IMR-90 (cell line): ENCODE measurements at regions not wholly inside any gene's neighbourhood (a gene's known extent, or its start where the extent isn't known, plus 50 kb on each side); places are given as distances from the start of the nearest gene placed in this dataset.

Experiments used
- ATAC-seq: fragments of 200-7000 bp; cut with Tn5 transposase; 2 replicates; pipeline ENCODE4 v1.9.1; 2020; ENCODE audit warnings: low read depth, mild to moderate bottlenecking, moderate library complexity
- BruUV-seq: library from RNA; stranded (reverse); fragments of 400-500 nt; replicated peaks from 2 replicates; lab custom pipeline; 2021; lab: Mats Ljungman, UMichigan
- CTCF ChIA-PET: fragments of 300-600 bp; formaldehyde crosslinking; extraction: SDS; loops from one replicate; lab custom pipeline; 2021; ENCODE audit warnings: antibody characterized with exemption; lab: Yijun Ruan, JAX
- POLR2A ChIA-PET: fragments of 300-600 bp; sonication (Branson Sonifier 250); formaldehyde crosslinking; loops from one replicate; lab custom pipeline; 2022; ENCODE audit warnings: antibody characterized with exemption; ENCODE audit not compliant: unreplicated experiment; lab: Charles Lee
- DNase-seq: peaks from one replicate; pipeline ENCODE4 v3.0.0; 2013
- H2AFZ ChIP-seq: replicated peaks from 2 replicates; pipeline ENCODE3; 2013; ENCODE audit warnings: low read length, mild to moderate bottlenecking; ENCODE audit not compliant: poor library complexity
- H2AK5ac ChIP-seq: 2 replicates; pipeline ENCODE4 v1.6.1; 2013; ENCODE audit warnings: low read depth, low read length, inconsistent platforms
- H2AK9ac ChIP-seq: replicated peaks from 2 replicates; pipeline ENCODE3; 2013; ENCODE audit warnings: mild to moderate bottlenecking, low read depth, low read length, moderate library complexity; ENCODE audit not compliant: poor library complexity
- H2BK120ac ChIP-seq: 2 replicates; pipeline ENCODE4 v1.6.1; 2013; ENCODE audit warnings: low read depth, low read length, inconsistent platforms
- H2BK15ac ChIP-seq: 3 replicates; pipeline ENCODE4 v1.6.1; 2013; ENCODE audit warnings: low read depth, low read length, inconsistent platforms
- H2BK20ac ChIP-seq: 2 replicates; pipeline ENCODE4 v1.6.1; 2013; ENCODE audit warnings: low read depth, mild to moderate bottlenecking, inconsistent platforms, low read length, moderate library complexity
- H2BK5ac ChIP-seq: 2 replicates; pipeline ENCODE4 v1.6.1; 2013; ENCODE audit warnings: mild to moderate bottlenecking, low read depth, low read length, inconsistent platforms; ENCODE audit not compliant: poor library complexity, severe bottlenecking
- H3K14ac ChIP-seq: replicated peaks from 2 replicates; pipeline ENCODE4 v1.6.1; 2013; ENCODE audit warnings: low read depth, low read length, inconsistent platforms
- H3K18ac ChIP-seq: 2 replicates; pipeline ENCODE4 v1.6.1; 2013; ENCODE audit warnings: low read depth, low read length, control low read depth
- H3K23ac ChIP-seq: 2 replicates; pipeline ENCODE4 v1.6.1; 2013; ENCODE audit warnings: low read depth, low read length, inconsistent platforms
- H3K27ac ChIP-seq: 2 replicates; pipeline ENCODE4 v1.5.1; 2013; ENCODE audit warnings: mild to moderate bottlenecking, control low read depth, low read length; ENCODE audit not compliant: insufficient read depth
- H3K27me3 ChIP-seq: 2 replicates; pipeline ENCODE4 v1.6.1; 2013; ENCODE audit warnings: low read length; ENCODE audit not compliant: control insufficient read depth, insufficient read depth
- H3K36me3 ChIP-seq: 2 replicates; pipeline ENCODE4 v1.6.1; 2013; ENCODE audit warnings: low read length, mixed read lengths; ENCODE audit not compliant: control insufficient read depth, insufficient read depth
- H3K4ac ChIP-seq: 2 replicates; pipeline ENCODE4 v1.6.1; 2013; ENCODE audit warnings: low read depth, low read length, inconsistent platforms
- H3K4me1 ChIP-seq: 2 replicates; pipeline ENCODE4 v1.6.1; 2013; ENCODE audit warnings: low read length, mixed read lengths; ENCODE audit not compliant: control insufficient read depth, insufficient read depth
- H3K4me2 ChIP-seq: 2 replicates; pipeline ENCODE4 v1.6.1; 2013; ENCODE audit warnings: low read depth, mild to moderate bottlenecking, control low read depth, low read length, moderate library complexity
- H3K4me3 ChIP-seq: 2 replicates; pipeline ENCODE4 v1.5.1; 2013; ENCODE audit warnings: low read depth, mild to moderate bottlenecking, control low read depth, low read length, moderate library complexity; ENCODE audit not compliant: insufficient read depth
- H3K56ac ChIP-seq: 2 replicates; pipeline ENCODE4 v1.6.1; 2013; ENCODE audit warnings: low read length, inconsistent platforms; ENCODE audit not compliant: insufficient read depth; ENCODE audit errors: extremely low read depth
- H3K79me1 ChIP-seq, 2 experiments: 2 replicates each; pipeline ENCODE4 v1.6.1; 2013; ENCODE audit warnings: low read length in 2 of 2, inconsistent platforms in 1 of 2, low read depth in 1 of 2
- H3K9ac ChIP-seq: 2 replicates; pipeline ENCODE4 v1.6.1; 2013; ENCODE audit warnings: low read depth, low read length, control low read depth
- H3K9me1 ChIP-seq: 2 replicates; pipeline ENCODE4 v1.6.1; 2013; ENCODE audit warnings: low read length, inconsistent platforms; ENCODE audit not compliant: insufficient read depth
- H3K9me3 ChIP-seq: 2 replicates; pipeline ENCODE4 v1.6.1; 2013; ENCODE audit warnings: low read length; ENCODE audit not compliant: control insufficient read depth, insufficient read depth
- H4K20me1 ChIP-seq: 2 replicates; pipeline ENCODE4 v1.6.1; 2013; ENCODE audit warnings: low read length, inconsistent platforms; ENCODE audit not compliant: insufficient read depth
- H4K5ac ChIP-seq: 2 replicates; pipeline ENCODE4 v1.6.1; 2013; ENCODE audit warnings: mild to moderate bottlenecking, low read depth, low read length, control low read depth
- H4K8ac ChIP-seq, 2 experiments: 2 replicates each; pipeline ENCODE4 v1.6.1; 2013; ENCODE audit warnings: low read depth in 2 of 2, low read length in 2 of 2, control low read depth in 1 of 2, inconsistent platforms in 1 of 2
- H4K91ac ChIP-seq: 2 replicates; pipeline ENCODE4 v1.6.1; 2013; ENCODE audit warnings: low read depth, low read length, inconsistent platforms; ENCODE audit not compliant: insufficient read depth
- BHLHE40 ChIP-seq: fragments of 150-350 bp; IDR thresholded peaks from 2 replicates; pipeline ENCODE4 v1.6.1; 2016; ENCODE audit warnings: mild to moderate bottlenecking, low read depth, low read length
- CEBPB ChIP-seq: IDR thresholded peaks from 2 replicates; pipeline ENCODE4 v1.6.1; 2012; ENCODE audit warnings: low read depth, low read length, improper control_type of control experiment
- CHD1 ChIP-seq: IDR thresholded peaks from 2 replicates; pipeline ENCODE4 v1.6.1; 2012; ENCODE audit warnings: low read depth, low read length, improper control_type of control experiment
- FOS ChIP-seq: fragments of 150-350 bp; IDR thresholded peaks from 2 replicates; pipeline ENCODE4 v1.6.1; 2016; ENCODE audit warnings: low read depth, low read length
- MXI1 ChIP-seq: IDR thresholded peaks from 2 replicates; pipeline ENCODE4 v1.6.1; 2012; ENCODE audit warnings: low read depth, mild to moderate bottlenecking, low read length, moderate library complexity, borderline replicate concordance
- POLR2A ChIP-seq: IDR thresholded peaks from 2 replicates; pipeline ENCODE4 v1.6.1; 2012; ENCODE audit warnings: mild to moderate bottlenecking, low read depth, low read length
- RFX5 ChIP-seq: IDR thresholded peaks from 2 replicates; pipeline ENCODE4 v1.8.0; 2012; ENCODE audit warnings: low read depth, mild to moderate bottlenecking, low read length, moderate library complexity
- USF2 ChIP-seq: fragments of 150-350 bp; IDR thresholded peaks from 2 replicates; pipeline ENCODE4 v1.6.1; 2017; ENCODE audit warnings: mild to moderate bottlenecking, antibody characterized with exemption, low read length, low read depth
- WGBS, 2 experiments: methylation state at CpG; one replicate each; pipeline versions ENCODE4 v1.1.5 to v1.1.7; 2013; ENCODE audit warnings: missing lambda C conversion rate in 2 of 2; ENCODE audit not compliant: insufficient read length in 1 of 2; ENCODE audit errors: extremely low coverage in 2 of 2; 5-methylcytosine and 5-hydroxymethylcytosine counted together
- dilution Hi-C: fragments of 300-500 bp; cut with HindIII; formaldehyde crosslinking; loops from one replicate; pipeline ENCODE4 v1.14.3; 2018; ENCODE audit warnings: low sequenced_read_pairs; ENCODE audit not compliant: unreplicated experiment
- in situ Hi-C: fragments of 300-500 bp; cut with MboI; formaldehyde crosslinking; loops from 3 replicates; pipeline ENCODE4 v1.14.3; 2019; ENCODE audit warnings: low sequenced_read_pairs, inconsistent platforms, mixed read lengths
- intact Hi-C: fragments of 100-400 bp; cut with micrococcal nuclease; formaldehyde crosslinking; loops from 2 replicates; pipeline ENCODE4 v1.10.0; 2022

DNA sequence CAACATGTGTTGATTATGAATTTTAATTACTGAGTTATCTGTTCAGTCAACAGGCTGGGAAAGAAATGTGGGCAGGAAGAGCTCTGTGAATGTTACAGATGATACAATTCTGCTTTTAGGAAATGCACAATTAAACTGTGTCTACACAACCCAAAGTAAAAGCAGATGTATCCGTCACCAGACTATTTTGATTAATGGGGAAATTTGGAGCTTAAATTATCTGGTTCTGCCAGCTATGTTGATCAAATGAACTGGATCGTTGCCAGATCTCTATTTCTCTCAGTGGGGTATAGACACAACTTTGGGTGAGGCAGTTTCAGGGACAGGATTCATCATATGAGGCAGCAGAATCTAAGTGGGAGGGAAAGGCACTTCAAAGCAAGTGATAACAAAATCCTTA lies 136.5 kb downstream of the NEUROD6 start:
- ATAC-seq (no peak), DNase-seq (no peak)
- no peaks in the 10 kb centered on the region for H3K4me1 ChIP-seq
- H2BK5ac ChIP-seq = no peak overlapping the region
- ChIA-PET POLR2A (no interaction called here), CTCF (interaction anchor here (1.4 kb wide), 1 partner anchor 11 kb away, joined by 4 read pairs; no protein-coding TSS in a partner anchor)
- no peak overlapping the region for H3K56ac ChIP-seq
- BruUV-seq = no TSS peak
- H2BK20ac ChIP-seq = no peak overlapping the region
- no peak overlapping the region for H2AFZ ChIP-seq
- H3K18ac ChIP-seq = no peak overlapping the region
- H2AK9ac ChIP-seq = no peak overlapping the region
- no peak overlapping the region for H3K9ac ChIP-seq
- dilution Hi-C loops = no loop called here
- no peak overlapping the region for H4K91ac ChIP-seq
- in situ Hi-C loops = no loop called here
- H2BK120ac ChIP-seq = no peak overlapping the region
- TF ChIP-seq RFX5 (no peak), USF2 (no peak), POLR2A (no peak), CHD1 (no peak), BHLHE40 (no peak), CEBPB (no peak), MXI1 (no peak), FOS (no peak)
- no peak overlapping the region for H4K8ac ChIP-seq
- no peak overlapping the region for H3K14ac ChIP-seq
- no peak overlapping the region for H4K5ac ChIP-seq
- WGBS, 2 experiments = 0% methylated on average over 1 of the region's 2 CpGs; no CpG with 5 or more reads in 1 of the 2 experiments
- no peak overlapping the region for H3K4me2 ChIP-seq
- intact Hi-C loops = no loop called here
- H2AK5ac ChIP-seq = no peak overlapping the region
- no peak overlapping the region for H3K4ac ChIP-seq
- no peak overlapping the region for H3K4me3 ChIP-seq
- H3K79me1 ChIP-seq = no peaks in the 10 kb centered on the region
- H3K36me3 ChIP-seq = no peaks in the 10 kb centered on the region
- no peak overlapping the region for H2BK15ac ChIP-seq
- no peaks in the 10 kb centered on the region for H3K27me3 ChIP-seq
- H3K23ac ChIP-seq = no peak overlapping the region
- no peaks in the 10 kb centered on the region for H3K9me3 ChIP-seq
- no peaks in the 10 kb centered on the region for H4K20me1 ChIP-seq
- no peaks in the 10 kb centered on the region for H3K9me1 ChIP-seq
- no peak overlapping the region for H3K27ac ChIP-seq
